Activated T-helper 1 cell treated with Interleukin-2 at 50 U/mL for 16 hours (primary cell): ENCODE measurements at regions not wholly inside any gene's neighbourhood (a gene's known extent, or its start where the extent isn't known, plus 50 kb on each side); places are given as distances from the start of the nearest gene placed in this dataset.

ENCODE experiments used
- DNase-seq: peaks from one replicate; pipeline ENCODE4 v3.0.0-alpha.2; 2020; ENCODE audit warnings: low read depth

DNA sequence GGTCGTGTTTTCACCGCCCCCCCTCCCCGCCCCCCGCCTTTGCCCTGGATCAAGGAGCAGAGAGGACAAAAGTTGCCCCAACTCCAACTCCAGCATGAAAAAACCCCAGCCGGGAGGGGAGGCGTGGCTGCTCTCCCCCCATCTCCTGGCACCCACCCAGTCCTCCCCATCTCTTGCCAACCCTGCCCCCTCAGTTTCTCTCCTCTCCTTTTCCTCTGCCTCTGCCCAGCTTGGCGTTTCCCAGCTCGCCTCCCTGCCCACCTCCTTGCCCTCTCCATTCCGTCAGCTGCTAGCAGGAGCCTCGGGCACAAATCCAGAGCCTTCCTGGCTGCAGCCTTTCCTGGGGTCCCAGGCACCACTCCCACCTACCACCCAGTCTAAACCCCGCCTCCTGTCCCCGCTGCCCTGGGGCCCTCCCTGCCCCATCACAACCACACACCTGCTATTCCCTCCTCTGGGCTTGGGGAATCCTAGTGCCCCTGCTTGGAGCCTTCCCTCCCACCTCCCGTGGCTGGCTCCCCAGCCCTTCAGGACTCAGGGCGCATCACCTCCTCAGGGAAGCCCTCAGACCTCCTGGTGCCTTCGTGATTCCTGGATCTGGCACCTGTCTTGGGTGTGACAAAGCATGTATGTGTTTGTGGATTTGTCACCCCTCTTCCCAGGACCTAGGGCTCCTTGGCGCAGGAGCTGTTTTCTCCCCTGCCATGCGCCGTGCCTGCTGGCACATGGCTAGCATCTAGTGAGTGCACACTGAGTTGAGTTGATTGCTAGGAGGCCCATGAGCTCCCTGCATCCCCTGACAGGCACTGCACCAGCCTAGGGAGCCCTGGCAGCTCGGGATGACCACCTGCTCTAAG lies 209.1 kb downstream of the TFCP2L1 start:
- DNase-seq, result no peak

DNA sequence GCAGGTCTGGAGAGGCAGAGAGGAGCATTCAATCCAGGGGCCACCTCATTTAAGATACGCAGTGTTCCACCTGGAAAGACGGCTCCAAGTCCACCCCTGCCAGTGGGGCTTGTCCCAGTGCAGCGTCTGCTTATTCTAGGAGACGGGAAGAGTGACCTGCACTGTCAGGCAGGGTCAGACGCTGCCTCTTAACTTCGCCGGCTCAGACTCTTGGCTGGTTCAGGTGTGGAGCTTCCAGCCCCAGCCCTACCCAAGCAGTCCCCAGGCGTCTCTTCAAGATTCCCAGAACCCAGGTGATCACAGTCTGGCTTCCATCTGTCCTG lies 208.5 kb downstream of the TFCP2L1 start:
- DNase-seq, result no peak

DNA sequence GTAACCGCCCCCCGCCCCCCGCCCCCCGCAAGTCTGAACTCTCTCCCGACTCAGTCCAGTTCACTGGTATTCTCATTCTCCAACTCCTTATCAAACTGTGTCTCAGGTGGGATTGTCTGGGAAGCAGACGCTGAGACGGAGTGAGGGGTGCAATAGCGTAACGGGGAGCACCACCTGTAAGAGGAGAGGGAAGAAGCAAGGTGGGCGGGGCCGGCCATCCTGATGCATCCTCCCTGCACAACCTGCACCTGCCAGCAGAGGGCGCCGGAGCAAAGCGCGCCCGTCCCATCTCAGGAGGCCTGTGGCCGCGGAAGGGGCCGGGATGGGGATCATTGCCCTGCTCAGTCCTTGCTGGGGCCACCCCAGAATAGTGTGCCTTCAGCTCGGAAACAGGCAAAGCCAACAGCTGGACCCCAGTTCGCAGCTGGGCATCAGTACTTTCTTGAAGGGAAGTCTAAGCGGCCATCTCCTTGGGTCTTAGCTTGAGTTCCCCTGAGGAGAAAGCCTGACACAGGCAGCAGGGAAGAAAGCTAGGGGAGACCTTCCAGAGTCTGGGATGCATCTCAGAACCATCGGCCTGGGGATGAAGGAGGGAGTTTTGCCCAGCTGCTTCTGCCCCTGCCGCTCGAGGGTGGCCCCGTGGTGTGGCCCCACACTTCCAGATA lies 208.0 kb downstream of the TFCP2L1 start:
- peak; percentile 32 for DNase-seq

DNA sequence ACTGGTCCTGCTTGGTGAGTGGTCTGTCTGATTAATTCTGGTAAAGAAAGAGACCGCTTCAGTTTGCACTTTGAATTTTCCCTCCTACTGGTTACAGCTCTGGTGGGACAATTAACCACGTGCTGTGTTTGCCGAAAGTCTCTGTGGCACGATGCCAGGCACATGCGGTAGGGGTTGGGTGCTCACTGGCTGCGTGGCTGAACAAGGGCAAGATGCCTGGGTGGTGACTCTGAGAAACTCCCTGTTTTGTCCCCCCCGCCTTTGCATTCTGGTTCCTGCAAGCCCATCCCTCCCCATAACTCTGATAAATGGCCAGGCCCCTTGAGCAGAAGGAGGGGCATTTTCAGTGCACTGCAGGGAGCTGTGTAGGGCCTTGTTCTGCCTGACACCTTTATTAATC lies 206.1 kb downstream of the TFCP2L1 start:
- DNase-seq, result no peak

DNA sequence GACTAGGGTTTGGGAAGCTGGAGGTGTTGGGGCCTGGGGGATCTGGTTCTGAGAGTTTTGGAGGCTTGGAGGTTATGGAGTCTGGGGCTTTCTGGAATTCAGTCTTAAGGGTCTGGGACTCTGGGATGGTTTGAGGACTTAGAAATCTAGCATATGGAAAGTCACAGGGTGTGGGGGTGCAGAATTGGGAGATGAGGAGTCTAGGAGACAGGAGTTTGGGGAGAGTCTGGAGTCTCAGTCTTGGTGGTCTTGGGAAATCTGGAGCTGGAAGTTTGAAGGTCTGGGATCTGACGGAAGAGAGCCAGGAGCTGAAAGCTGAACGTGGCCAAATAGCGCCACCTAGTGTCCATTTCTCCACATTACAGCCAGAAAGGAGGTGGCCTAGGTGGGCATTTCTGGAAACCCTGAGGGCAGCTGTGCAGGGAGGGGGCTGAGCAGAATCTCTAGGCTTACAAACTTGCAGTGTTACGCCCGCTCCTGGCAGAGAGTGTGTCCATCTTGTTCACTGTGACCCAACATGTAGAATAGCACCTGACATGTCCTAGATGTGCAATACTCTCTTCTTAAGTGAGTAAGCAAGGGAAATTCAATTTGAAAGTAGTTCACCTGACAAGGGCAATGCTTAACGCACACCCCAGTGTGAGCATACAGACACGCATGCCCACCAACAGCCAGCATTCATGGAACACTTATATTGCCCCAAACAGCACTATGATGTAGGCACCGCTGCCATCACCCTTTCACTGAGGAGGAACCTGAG lies 204.8 kb downstream of the TFCP2L1 start:
- peak; percentile 13 for DNase-seq

DNA sequence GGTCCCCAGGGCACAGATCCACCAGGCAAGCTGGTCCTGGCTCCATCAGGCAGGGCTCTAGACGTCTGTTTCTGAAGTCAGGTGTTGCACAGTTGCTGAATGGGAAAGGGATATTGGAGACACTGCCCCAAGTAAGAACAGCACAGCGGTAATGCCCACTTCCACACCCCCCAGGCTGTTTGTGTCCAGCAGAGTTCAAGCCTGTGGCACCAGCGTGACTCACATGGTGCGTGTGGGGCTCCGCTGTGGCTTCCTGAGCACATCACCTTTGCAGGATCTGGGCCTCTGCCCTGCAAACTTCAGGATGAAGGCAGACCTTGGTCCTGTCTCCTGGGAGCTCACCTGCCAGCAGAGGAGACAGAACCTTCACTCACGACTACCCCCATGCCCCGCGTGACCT lies 203.3 kb downstream of the TFCP2L1 start:
- DNase-seq, result no peak

DNA sequence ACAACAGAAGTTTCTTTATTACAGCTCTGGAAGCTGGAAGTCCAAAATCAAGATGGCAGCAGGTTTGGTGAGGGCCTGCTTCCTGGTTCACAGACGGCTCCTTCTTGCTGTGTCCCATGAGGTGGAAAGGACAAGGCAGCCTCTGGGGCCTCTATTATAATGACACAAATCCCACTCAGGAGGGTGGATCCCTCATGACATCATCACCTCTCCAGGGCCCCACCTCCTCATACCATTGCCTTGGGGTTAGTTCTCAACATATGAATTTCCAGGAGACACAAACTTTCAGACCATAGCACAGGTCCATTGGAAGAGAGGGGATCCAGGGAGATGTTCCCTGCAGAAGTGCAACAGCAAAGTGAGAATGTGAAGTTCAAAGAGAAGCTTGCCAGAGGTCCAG lies 202.8 kb downstream of the TFCP2L1 start:
- DNase-seq, result no peak

DNA sequence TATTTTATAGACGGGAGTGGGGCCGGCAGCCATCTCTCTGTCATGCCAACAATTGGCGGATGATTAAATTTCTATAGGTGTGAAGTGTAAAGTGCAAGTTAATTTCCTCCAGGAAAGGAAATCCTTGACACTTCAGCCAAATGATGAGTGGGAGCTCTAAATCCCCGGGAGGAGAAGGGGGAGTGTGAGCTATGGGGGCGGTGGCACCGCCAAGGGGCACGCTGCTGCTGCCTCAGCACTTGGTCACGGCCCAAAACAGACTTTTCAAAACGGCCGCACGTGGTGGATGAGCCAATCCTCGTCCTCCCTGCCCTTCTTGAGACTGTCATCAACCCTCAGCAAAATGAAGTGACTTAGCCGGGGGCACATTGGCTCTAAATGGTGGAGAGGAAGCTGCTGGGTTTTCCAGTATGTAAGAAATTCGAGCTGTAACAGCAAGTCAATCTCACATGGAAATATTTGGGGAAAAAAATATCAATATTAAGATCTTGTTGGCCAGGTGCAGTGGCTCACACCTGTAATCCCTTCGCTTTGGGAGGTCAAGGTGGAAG lies 200.8 kb downstream of the TFCP2L1 start:
- no peak for DNase-seq

DNA sequence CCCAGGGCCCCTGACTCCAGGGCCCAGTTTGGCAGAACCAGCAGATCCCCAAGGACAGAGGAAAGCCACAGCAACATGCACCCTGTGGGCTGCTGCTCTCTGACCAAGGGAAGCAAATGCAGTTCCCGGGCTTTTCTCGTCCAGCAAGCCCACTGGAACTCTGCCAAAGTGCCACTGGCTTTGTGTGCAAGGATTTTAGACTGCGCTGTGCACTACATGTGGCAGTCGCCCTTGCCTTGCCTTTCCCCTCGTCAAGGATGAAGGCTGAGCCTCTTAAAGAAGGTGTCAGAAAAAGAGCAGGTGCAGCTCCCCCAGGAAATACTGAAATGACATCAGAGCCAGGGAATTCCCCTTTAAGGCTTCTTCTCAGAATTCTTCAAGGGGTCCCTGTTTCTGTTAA lies 199.2 kb downstream of the TFCP2L1 start:
- no peak for DNase-seq

DNA sequence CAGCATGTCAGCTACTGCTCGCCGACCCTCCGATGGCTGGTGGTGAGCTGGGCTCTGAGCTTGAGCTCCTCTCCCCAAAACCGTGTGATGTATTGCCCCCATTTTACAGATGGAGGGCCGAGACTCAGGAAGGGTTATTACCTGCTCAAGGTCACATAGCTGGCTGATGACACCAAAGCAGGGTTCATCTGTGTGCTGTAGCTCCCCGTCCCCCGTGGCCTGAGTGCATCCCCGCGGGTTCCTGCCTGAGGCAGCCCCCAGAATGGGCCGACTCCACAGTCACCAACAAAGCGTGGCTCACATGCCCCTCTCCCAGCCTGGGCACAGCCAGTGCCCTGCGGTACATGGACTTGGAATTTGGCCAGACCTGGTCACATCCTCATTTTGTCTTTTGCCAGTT lies 198.6 kb downstream of the TFCP2L1 start:
- DNase-seq, result no peak

DNA sequence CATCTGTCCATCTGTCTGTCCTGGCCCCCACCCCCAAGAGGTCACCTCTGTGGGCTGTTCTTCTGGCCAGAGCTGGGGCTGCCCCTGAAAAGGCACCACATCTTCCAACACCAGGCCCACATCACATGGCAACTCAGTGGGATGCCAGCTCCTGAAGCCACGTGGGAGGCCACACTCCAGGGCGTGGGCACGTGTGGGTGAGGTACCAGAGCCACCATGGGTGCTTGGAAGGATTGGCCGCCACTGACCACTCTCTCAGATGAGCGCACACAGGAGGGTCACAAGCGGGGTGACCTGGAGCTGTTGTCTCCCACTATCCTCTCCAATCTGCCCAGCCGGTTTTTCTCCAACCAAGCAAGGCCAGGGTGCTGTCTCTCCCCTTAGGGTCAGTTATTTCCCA lies 197.9 kb downstream of the TFCP2L1 start:
- DNase-seq, result no peak

DNA sequence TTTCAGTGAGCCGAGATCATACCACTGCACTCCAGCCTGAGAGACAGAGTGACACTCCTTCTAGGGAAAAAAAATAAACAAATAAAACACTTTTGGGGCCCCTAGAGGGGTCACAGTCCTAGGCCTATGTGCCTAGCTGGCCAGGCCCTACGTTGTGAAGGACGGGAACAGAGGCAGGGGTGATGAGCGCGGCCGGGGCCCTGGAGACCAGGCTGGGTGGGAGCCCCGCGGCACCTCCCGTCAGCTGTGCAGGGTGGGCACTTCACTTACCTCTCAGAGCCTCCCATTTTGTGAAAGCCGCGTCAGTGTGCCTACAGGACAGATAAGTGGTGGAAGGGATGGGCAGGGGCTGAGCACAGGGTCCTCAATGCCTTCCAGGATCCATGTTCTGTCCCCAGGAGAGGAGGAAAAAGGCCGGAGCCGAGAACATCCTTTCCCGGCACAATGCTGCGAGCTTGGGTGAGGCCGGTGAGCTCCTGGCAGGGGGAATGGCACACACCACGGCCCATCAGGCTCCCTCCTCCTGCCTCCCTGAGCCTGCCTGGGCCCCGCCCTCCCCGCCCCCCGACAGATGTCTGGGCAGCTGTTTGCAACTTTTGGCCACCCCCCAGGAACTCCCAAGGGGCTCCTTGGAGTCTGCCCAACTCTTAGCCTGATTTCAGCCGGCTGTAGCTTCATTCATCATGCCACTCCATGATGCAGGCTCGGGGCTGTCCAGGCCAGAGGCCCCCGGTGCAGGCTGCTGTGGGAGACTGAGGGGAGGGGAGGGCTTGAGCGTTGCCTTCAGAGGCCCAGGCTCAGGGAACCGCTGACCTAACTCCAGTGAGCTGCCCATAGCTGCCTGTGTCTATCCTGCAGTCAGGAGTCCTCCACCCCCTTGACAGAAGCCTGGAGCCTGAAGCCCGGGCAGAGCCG lies 196.5 kb downstream of the TFCP2L1 start:
- DNase-seq, result no peak

DNA sequence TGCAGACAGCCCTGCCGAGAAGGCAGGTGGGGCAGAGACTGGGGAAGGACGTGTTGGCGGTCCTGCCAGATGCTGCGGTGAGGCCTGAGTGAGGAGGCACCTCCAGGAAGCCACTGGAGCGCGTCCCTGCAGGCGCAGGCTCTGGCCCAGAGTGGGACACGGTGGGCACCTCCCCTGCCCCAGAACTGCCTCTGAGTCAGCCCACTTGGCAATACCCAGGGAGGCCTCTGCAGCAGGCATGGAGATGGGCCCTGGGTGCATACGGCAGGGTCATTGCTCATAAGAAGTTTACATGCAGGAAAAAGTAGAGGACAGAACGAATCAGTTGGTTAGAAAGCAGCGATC lies 195.9 kb downstream of the TFCP2L1 start:
- DNase-seq, result no peak

DNA sequence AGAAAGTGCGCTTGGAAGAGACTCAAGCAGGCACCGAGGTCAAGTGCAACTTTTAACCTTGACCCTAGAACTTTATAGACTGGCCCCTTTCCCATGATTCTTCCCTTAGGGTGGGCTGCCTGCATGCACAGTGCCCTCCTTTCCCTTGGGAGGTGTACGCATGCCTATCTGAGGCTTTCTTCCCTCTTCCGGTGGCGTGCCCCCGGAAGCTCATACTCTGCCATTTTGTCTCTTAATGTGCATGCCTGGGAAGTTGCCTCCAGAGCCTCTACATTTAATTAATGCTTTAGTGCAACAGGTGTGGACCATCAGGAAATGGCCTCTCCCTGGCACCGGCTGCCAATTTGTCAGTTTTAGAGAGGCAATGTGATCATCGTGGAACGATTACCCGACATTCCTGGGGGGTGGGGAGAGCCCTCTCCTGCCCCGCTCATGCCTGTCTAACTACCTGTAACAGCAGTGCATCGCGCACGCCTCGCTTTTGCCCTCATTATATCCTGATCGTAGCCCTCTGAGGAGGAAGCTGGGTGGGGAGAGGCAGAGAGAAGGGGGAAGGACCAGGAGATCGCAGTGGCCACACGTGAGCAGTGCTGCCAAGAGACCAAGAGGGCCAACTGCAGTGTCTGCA lies 194.8 kb downstream of the TFCP2L1 start:
- no peak for DNase-seq

DNA sequence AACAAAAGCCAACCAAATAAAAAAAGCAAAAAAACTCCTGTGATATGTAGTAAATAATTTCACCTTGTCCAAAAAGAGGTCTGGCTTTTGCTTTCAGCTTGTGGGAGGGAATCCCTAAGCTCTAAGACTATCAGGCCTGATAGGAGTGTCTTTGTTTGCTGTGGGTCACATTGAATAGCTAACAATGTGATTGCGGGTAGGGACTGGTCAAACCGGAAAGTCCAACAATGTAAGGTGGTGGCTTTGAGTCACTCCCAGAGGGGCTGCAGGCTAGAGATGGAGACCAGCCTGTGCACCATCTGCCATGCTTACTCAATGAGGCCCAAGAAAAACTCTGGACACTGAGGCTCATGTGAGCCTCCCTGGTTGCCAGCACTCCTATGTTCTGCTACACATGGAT lies 192.9 kb downstream of the TFCP2L1 start:
- DNase-seq, result no peak

DNA sequence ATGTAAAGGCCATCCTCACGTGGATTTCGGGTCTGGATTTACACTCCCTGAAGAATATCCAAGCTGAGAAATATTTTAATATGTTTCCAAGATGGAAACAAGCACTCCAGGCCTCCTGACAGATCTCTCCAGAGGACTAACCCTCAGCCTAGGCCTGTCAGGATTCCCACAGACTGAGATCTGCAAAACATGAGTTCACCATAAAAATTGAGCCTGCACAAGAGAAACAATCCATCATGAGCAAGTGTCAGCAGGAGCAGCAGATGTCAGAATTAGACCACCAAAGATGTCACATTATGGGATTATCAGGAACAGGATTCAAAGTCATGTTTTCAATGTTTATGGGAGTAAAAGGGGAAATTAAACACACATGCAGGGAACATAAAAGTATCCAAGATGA lies 191.3 kb downstream of the TFCP2L1 start:
- no peak for DNase-seq

DNA sequence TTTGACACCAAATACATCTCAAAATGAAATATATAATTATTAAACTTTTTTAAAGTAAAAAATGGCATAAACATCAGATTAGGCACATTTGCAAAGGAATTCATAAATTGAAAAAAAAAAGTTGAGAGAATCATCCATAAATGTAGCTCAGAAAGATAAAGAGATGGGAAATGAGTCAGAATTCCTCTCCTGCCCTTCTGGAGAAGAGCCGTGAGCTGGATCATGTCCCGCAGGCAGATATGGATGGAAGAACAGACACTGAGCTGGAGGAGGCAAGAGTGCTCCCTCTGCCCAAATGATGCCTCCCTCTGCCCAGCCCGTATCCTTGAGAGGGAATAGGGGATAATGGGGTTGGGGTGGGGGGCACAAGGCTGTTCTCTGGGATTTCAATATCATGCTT lies 190.9 kb downstream of the TFCP2L1 start:
- DNase-seq, result no peak

DNA sequence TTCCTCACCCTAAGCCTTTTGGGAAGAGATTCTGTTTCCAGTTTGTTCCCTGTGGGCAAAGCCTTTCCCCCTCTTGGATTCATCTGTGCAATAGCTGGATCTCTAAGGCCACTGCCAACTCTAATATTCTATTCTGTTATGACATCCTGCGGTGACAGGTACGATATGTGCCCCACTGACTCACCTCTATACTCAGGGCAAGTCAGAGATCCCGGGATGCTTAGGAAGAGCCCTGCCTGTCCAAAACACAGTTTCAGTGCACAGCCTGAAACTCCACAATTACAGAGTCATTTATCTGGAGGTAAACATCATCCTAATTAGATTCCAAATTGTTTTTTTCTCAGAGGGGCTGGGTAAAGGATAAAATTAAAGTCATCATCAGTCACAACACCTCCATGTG lies 190.2 kb downstream of the TFCP2L1 start:
- no peak for DNase-seq

DNA sequence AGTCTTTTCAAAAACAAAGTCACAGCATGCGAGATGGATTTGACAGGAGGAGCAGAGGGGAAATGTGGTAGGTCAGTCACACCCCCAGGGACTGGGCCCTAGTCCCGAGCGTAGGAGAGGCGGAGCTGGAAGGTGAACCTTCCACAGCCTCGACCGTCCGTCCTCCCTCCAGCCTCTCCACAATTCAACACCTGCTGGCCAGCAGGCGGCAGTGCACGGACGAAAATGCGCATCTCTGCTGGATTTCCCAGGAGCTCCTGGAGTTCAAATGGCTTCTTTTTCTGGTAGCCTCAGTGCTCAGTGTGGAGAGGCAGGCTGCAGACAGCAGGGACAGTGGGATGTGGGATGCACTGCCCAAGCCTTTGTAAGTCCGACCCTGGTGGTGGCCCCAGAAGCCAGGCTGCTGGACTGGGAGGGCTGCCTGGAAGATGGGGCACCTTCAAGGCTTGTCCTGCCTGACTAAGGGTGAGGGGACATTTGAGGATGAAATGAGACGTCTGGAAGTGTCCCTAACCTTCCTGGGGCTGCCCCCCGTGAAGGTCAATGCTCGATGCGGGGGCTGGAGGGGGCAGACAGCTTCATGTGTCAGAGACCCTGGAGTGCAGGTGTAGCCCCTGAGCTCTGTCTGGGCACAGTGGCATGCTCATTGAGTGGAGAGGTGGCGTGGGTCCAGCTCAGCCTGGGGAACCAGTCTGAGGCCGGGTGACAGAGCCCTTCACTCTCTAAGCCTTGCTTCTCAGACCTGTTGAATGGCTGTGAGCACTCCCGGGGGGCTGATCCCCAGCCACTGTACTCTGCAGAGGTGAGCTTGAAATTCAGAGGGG lies 189.5 kb downstream of the TFCP2L1 start:
- no peak for DNase-seq

DNA sequence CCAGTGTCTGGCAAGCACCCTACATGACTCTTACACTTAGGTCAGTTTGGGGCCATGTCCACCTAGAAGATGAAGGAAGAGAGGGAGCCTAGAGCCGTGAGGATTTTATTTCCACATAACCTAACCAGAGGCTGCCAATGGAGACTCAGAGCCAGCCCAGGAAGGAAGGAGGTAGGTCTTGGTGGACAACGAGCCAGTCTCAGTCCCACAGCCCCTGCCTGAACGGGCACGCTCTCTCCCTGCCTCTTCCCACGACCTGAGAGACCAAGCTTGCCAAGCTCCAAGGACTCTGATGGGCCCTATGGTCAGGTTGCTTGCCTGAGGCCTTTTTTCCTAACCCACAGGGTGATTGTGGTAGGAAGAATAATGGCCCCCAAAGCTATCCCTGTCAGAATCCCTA lies 188.4 kb downstream of the TFCP2L1 start:
- no peak for DNase-seq

DNA sequence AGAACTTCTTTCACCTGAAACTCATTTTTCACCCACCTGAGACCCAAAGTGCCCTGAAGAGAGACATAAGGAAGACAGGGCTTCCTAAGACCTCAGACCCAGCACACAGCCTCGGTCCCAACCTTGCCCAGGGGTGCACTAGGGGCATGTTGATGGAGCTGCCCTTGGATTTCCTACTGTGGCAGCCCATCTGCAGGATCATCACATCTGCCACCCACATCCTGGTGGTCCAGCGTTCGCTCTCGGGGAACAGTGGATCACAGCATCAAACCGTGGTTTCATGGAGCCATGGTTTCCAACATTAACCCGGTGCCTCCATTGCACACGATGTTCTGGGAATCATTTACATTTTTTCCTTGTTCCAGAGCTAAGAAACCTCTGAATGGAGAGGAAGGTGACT lies 186.4 kb downstream of the TFCP2L1 start:
- DNase-seq, result no peak
